Spleen (tissue), 7 donors: ENCODE measurements at regions not wholly inside any gene's neighbourhood (a gene's known extent, or its start where the extent isn't known, plus 50 kb on each side); places are given as distances from the start of the nearest gene placed in this dataset.

ENCODE experiments used
- CTCF ChIP-seq, 11 experiments: fragments of 200-600 bp in 7 of 11; fragments of 450-650 bp in 4 of 11; sonication (generic) in 4 of 11; IDR thresholded peaks in 8 of 11; conservative IDR thresholded peaks in 3 of 11; 1 replicate in 7 of 11; 2 replicates in 4 of 11; pipeline versions ENCODE4 v1.4.0 to v1.8.0; 2016 to 2021; ENCODE audit warnings: antibody characterized with exemption in 11 of 11, inconsistent platforms in 4 of 11, mild to moderate bottlenecking in 1 of 11
- POLR2A ChIP-seq, 3 donors: fragments of 450-650 bp; IDR thresholded peaks; one replicate each; pipeline ENCODE4 v1.5.1; 2017; ENCODE audit warnings: antibody characterized with exemption in 3 of 3, mild to moderate bottlenecking in 1 of 3
- POLR2AphosphoS5 ChIP-seq, 3 donors: sonication (generic); formaldehyde crosslinking; IDR thresholded peaks; one replicate each; pipeline ENCODE4 v1.5.1; 2017; ENCODE audit warnings: antibody characterized with exemption in 3 of 3
- donor health status: DM: no; HTN: no; CAD: no; lungs with moderate emphysema.
- donor health status: DM: no; HTN: no; CAD: no.
- donor health status: DM: no; HTN: no; CAD: no.

GRCh38 chr7:109868215-109868860 is 1222.6 kb upstream of the LRRN3 start:
- TF ChIP-seq CTCF (IDR thresholded peaks at IDR 0.05 in 8 of 11, conservative IDR thresholded peaks at IDR 0.05 in 3 of 11), result no peak
- no peak for TF ChIP-seq POLR2A (IDR thresholded peaks at IDR 0.05)
- TF ChIP-seq POLR2AphosphoS5 (IDR thresholded peaks at IDR 0.05), result no peak
